ENCODE measurements at regions not wholly inside any gene's neighbourhood (a gene's known extent, or its start where the extent isn't known, plus 50 kb on each side); places are given as distances from the start of the nearest gene placed in this dataset.

DNA sequence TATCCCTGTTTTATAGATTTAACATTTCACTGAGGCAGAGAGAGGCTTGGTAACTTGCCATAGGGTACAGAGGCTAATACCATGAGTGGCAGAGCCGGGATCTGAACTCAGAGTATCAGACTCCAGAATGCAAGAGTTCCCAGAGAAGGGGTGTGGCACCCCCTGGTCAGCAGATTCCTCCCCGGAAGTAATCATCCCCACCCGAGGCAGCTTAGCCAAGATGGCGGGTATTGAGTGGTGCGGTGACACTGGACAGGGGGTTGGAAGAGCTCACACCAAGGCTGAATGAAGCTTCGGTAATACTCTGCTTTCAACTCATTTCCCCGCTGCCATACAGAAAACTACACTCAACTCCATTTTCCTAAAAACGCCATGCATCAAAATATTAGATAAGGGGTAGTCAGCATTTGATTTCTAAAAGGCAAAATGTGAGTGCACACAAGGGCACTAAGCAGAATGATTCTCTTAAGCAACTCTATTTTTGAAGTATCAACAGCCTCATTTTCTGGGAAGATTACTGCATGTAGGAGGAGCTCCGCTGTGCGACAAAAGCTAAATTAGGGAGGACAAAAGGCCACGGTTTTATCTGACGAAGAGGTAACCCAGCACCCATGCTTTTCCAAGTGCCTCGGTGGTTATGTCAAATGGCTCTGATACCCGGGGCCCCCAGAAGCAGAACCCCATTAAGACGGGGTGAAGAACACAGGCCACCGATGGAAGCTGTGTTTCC, 166.7 kb downstream of the NUP210 start:
- 86 to 89% methylated on average over 16 of the region's 16 CpGs for WGBS, 2 donors
- H3K4me3 ChIP-seq (ENCODE audit: low read depth, poor library complexity, severe bottlenecking): no peak overlapping the region
- intact Hi-C loops (cut with DNase I; ENCODE audit: low total_unique reads): no loop called here
- DNase-seq (ENCODE audit: low spot score in 2 of 2): no peak
- no peak for TF ChIP-seq POLR2A (IDR thresholded peaks at IDR 0.05)
- TF ChIP-seq, protein P1, sequence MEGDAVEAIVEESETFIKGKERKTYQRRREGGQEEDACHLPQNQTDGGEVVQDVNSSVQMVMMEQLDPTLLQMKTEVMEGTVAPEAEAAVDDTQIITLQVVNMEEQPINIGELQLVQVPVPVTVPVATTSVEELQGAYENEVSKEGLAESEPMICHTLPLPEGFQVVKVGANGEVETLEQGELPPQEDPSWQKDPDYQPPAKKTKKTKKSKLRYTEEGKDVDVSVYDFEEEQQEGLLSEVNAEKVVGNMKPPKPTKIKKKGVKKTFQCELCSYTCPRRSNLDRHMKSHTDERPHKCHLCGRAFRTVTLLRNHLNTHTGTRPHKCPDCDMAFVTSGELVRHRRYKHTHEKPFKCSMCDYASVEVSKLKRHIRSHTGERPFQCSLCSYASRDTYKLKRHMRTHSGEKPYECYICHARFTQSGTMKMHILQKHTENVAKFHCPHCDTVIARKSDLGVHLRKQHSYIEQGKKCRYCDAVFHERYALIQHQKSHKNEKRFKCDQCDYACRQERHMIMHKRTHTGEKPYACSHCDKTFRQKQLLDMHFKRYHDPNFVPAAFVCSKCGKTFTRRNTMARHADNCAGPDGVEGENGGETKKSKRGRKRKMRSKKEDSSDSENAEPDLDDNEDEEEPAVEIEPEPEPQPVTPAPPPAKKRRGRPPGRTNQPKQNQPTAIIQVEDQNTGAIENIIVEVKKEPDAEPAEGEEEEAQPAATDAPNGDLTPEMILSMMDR (IDR thresholded peaks at IDR 0.05): no peak

DNA sequence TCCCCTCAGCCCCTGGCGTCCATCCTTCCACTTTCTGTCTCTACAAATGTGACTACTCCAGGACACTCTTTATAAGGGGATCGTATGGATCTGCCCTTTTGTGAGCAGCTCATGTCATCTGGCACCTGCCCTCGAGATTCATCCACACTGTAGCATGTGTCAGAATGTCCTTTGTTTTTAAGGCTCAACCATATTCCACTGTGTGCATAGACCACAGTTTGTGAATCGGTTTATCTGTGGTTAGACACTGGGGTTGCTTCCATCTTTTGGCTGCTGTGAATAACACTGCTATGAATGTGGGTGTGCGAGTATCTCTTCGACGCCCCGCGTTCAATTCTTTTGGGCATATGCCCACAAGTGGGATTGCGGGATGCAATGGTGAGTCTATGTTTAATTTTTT, 167.9 kb downstream of the NUP210 start:
- intact Hi-C loops (cut with DNase I; ENCODE audit: low total_unique reads): no loop called here
- 81 to 82% methylated on average over 10 of the region's 10 CpGs for WGBS, 2 donors

DNA sequence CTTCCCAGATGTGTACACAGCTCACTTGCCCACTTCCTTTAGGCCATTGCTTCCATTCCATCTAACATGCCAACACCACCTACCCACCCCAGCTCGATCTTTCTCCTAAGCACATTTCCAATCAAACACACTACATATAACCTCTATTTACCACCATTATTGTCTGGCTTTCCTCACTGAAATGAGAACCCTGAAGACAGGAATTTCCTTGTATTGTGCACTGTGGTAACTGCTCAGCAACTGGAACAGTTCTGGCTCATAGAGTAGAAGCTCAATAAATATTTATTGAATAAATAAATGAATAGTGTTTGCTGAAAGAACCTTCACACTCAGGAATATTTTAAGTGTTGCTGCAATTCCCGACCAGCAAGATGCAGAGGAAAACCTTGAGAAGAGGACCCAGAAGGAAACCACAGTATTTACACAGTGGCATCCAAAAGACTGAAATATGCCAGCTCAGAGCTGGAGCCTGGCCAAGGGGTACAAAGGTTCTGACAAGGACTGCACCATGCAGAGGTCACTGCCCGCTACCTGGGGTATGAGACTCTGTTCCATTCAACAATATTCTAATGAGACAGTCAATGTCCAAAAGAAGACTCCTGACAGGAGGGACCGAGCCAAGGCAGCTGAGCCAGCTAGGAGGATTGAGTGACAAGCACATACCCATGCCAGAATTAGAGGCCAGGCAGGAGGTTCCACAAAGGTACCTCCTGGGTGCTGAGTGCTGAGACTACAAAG, 168.8 kb downstream of the NUP210 start:
- no peak for DNase-seq (ENCODE audit: low spot score in 2 of 2)
- intact Hi-C loops (cut with DNase I; ENCODE audit: low total_unique reads): no loop called here
- TF ChIP-seq POLR2A (IDR thresholded peaks at IDR 0.05): no peak
- TF ChIP-seq, protein P1 (IDR thresholded peaks at IDR 0.05): no peak
- H3K4me3 ChIP-seq (ENCODE audit: low read depth, poor library complexity, severe bottlenecking): no peak overlapping the region
- WGBS, 2 donors: 72 to 79% methylated on average over 4 of the region's 4 CpGs

More for the DNA sequence above, 167.9 kb downstream of the NUP210 start:
- DNase-seq (ENCODE audit: low spot score in 2 of 2): no peak
- no peak overlapping the region for H3K4me3 ChIP-seq (ENCODE audit: low read depth, poor library complexity, severe bottlenecking)
- TF ChIP-seq, protein P1 (IDR thresholded peaks at IDR 0.05): no peak
- TF ChIP-seq POLR2A (IDR thresholded peaks at IDR 0.05): no peak

DNA sequence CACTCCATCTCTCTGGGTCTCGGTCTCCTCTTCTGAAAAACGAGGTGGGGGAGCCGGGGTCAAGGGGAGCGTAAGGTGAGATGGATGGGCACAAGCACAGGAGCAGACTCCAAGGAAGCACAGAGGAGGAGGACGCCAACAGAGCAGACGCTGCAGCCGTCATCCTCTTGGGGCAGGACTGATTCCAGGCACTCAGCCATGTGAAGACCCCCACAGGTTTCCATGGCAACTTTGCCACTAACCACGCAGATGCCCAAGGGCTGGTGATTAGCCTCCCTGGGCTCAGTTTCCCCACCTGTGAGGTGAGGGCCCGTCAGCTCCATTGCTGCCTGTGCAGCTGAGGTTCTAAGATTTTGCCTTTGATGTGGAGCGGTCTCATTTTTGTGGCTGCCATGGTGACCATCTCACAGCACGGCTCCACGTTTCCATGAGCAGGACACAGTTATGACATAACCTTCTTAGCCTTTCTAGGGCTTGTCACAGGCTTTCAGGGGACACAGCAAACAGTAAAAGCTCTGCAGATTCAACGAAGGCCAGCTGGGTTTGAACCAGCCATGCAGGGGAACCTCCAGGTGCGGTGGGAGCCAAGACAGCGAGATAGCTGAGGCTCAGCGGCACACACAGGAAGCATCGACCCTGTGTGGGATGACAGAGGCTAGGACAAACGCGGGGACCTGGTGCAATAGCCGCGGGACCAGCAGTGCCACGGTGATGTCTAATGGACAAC, 170.3 kb downstream of the NUP210 start:
- no peak for DNase-seq (ENCODE audit: low spot score in 2 of 2)
- no peak overlapping the region for H3K4me3 ChIP-seq (ENCODE audit: low read depth, poor library complexity, severe bottlenecking)
- intact Hi-C loops (cut with DNase I; ENCODE audit: low total_unique reads): no loop called here
- no peak for TF ChIP-seq POLR2A (IDR thresholded peaks at IDR 0.05)
- TF ChIP-seq, protein P1 (IDR thresholded peaks at IDR 0.05): no peak
- WGBS, 2 donors: 76 to 86% methylated on average over 22 of the region's 22 CpGs

DNA sequence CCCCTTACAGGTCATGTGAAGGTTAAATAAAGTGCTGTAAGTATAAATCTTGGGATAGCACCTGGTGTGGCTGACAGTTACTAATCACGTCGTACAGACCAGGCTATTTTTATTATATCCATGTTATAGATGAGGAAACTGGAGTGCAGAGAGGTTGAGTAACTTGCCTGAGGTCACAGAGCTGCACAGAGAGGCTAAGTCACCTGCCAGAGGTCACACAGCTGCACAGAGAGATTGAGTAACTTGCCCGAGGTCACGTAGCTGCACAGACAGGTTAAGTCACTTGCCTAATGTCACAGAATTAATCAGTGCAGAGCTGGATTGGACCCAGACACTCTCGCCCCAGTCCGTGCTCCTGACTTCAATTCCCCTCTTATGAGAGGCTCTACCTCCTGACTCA, 171.5 kb downstream of the NUP210 start:
- intact Hi-C loops (cut with DNase I; ENCODE audit: low total_unique reads): no loop called here
- H3K4me3 ChIP-seq (ENCODE audit: low read depth, poor library complexity, severe bottlenecking): no peak overlapping the region
- no peak for DNase-seq (ENCODE audit: low spot score in 2 of 2)
- TF ChIP-seq POLR2A (IDR thresholded peaks at IDR 0.05): no peak
- TF ChIP-seq, protein P1 (IDR thresholded peaks at IDR 0.05): no peak
- WGBS, 2 donors: 45 to 64% methylated on average over 6 of the region's 6 CpGs
